GM18868 (cell line): ENCODE measurements at regions not wholly inside any gene's neighbourhood (a gene's known extent, or its start where the extent isn't known, plus 50 kb on each side); places are given as distances from the start of the nearest gene placed in this dataset.

Source experiments
- ATAC-seq: cut with Tn5 transposase; IDR thresholded peaks from one replicate; pipeline ENCODE4 v1.9.1; 2021; ENCODE audit warnings: mild to moderate bottlenecking, moderate library complexity; ENCODE audit not compliant: unreplicated experiment

DNA sequence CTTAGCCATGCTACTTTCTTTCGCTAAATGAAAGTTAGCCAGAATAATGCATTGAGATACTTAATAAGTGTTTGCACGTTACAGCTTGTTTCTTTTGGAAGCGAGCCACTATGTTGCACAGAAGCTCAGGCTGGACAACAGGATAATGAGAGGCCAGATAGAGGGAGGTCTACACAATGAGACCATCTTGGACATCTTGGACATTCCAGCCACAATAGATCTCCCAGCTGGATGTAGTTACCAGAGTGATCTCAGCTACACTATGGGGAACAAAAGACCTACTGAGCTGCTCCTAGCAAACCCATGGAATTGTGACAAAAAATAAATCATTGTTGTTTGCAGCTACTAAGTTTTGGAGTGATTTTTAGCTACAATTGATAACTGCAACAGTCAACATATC is 540.1 kb upstream of the SEMA6D start:
- no peak for ATAC-seq

DNA sequence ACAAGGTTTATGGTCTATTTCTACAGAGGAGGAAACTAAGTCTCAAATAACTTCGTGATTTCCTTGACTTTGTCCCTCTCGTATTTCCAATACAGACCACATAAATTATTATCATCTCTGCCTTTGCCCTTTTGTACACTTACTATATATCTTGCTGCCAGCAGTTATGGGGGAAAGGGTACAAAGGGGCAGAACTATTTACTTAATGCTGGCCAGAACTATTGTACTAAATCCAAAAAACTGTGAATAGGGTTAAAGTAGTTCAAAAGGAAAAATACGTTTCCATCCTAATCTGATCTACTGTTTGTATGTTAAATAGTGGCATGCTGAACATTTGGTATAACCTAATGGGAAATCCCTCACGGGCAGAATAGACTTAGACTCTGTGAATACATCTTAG is 537.3 kb upstream of the SEMA6D start:
- no peak for ATAC-seq

DNA sequence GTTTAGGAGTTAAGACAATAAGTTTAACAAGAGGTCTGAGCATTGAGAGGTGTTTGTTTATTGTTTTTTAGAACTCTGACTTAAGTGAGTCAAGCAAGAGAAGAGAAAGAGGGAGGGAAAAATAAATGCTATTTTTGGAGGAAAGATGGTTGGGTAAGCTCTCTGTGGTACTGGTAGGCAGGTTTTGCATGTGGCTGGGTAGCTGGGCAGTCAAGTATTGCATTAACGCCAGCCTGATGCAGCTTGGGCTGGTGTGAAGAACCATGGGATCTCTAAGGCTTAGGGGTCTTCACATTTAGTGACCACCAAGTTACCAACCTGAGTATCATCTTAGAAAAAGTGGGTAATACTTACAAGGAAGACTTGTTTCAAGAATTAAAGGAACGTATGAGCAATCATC is 534.5 kb upstream of the SEMA6D start:
- no peak for ATAC-seq

DNA sequence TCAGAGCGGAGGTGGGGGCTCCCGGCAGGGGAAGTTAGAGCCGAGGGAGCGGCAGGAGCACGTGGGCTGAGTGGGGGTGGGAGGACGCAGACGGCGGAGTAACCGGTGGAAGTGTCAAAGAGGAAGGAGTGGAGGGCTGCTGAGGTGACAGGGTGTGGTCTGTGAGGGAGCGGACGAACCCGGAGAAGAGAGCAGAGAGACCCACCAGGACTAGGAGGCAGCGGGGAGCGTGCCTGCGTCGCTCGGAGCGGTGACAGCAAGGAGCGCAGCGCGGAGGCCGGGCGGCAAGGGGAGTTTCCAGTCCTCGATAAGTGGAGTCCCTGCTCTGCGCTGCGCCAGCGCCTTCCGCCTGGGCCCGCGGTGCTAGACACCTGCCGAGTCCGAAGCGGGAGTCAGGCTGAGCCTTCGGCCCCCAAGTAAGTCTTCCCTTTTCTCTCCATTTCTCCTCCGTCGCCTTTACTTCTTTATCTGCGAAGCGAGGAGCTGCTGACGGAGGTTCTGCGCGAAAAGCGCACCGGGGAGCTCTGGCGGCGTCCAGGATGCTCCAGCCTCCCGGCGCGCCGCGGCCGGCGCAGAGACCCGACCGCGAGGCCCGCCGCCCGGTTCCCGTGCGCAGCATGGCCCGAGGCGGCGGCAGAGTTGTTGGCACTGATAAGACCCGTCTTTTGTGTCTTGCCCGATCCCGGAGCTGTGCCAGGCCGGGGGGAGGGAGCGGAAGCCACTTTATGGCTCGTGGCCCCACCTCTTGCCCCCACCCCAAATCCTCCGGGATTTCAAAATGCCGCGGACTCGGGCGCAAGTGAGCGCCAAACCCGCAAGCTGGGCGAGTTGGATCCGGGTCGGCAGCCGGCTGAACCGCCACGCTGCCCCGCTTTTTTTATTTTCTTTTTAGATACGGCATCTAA is 533.0 kb upstream of the SEMA6D start:
- peak; percentile 89 for ATAC-seq

DNA sequence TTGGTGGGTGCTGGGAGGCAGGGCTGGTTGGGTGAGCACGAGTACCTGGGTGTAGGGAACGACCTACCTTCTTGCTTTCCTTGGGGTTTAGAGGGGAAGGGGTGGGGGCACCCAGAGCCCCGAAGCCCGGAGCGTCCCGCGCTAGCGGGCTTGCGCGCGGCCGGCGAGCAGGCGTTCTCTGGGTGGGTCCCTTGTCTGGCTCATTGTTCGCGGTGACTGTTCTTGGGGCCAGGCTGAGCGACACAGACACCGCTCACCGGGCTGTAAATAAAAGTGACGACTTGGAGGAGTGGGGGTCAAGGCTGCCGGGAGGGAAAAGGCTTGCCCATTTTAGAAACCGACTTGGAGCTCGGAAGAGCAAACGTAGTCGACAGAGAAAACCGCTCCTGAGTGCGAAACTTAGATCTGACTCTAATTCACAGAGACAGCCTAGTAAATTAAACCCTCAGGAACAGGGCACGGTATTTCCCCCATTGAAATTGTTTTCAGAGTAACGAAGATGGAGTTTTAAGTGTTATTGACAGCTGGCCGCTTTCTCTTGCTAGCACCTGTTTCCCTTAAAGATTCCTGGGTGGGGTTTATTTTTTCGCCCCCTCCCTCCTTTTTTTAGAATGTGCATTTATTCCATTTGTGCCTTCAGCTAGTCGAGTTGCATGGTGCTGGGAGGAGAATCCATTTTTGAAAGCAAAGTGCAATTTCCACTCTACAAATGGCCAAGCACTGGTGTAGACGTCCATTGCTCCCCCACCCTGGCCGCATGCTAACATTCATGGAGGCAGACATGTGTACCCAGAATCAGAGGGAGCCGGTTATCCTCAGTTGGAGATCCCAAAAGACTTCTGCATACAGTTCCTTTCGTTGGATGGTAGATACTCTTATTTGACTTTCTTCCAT is 532.1 kb upstream of the SEMA6D start:
- no peak for ATAC-seq

DNA sequence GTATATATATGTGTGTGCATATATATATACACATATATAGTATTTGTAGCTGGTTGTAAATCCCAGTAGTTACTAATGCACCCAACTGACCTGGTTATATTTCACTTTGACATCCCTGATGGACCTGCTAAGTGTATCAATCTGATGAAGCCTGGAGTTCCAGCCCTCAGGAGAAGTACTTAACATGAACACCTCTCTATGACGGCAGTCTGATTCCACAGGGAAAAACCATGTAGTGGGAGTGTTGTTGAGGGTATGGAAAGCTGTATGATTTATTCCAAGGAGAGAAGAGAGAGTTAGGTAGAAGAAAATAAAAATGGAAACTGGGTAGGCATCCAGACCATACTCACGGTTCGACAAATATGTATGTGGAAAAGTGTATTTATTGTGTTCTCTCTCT is 531.2 kb upstream of the SEMA6D start:
- no peak for ATAC-seq

DNA sequence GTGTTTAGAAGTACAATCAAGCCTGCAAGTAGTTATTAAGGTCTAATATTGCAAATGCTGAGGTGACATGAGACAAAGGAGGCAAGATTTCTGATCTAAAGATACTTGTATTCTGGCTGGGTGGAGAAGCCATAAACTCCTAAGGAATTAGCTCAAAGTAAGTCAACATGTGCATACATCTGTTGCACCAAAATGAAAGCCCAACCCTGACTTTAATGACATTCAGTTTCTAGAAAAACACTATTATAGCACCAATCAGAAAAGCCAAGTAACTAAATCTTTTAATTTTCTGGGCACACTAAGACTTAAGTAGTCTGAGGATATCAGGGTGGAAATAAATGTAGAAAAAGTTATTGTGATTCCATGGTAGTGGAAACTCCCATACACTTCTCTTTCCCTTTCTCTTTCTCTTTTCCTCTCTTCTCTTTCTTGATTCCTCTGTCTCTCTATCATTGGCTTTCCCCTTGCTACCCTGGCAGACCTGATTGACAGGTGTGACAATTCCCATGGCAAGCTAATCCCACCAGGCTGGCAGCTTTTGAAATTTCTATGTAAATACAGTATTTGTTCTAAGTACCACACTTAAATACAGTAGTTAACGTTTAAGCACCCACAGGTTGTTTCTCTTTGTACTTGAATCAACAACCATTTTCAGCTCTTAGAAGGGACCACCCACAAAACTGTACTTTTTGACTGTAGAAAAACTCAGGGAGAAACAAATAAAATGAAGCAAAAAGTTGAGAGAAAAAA is 528.4 kb upstream of the SEMA6D start:
- ATAC-seq, result no peak

DNA sequence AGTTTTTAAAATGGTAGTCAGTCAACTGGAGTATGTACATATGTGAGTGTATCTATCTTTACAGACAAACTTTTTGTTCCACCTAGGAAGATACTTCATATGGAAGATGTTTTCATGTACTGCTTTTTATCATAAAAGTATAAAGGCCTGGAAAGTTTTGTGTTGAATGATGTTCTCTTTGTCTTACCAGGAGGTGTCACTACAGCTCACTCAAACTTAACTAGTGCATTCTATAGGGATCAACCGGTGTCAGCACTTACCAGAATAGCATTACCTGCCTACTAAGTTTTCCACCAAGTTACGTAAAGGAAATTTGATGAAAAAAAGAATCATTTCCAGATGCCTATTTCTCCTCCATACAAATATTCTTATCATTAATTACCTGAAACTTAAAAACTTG is 522.6 kb upstream of the SEMA6D start:
- ATAC-seq, result no peak

DNA sequence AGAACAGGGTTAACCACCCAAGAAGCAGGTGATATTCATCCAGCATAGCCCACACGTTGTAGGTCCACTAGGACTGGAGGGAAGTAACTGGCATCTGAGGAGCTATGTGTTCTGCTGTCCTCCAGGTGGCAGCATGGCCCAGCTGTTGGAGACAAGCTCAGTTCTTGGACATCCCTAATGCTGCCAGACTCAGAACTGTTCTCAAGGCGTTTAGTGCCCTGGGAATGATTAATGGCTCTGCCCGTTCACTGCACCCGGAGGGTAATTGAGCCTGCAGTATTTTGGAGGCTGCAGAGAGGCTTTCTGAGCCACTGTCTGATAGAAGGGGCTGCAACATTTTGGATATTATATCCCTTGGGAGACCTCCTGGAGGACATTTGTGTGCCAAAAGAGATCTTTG is 521.3 kb upstream of the SEMA6D start:
- peak; percentile 99 for ATAC-seq

DNA sequence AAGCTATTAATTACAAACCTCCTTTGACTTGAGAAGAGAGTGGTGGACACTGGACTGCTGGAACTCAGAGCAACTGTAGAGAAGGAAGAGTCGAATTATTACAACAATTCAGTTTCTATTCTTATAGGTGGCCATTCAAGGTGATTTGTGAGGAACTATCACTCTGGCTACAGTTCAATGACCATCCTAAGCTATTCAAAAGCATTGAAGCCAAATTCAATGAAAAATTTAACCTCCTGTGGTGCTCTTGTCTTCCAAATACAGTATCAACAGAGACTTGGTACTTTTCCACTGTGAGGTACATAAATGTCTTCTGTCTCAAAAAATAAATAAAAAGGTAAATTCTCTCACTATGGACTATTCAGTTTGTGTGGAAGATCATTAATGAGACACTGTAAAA is 513.3 kb upstream of the SEMA6D start:
- ATAC-seq, result no peak

DNA sequence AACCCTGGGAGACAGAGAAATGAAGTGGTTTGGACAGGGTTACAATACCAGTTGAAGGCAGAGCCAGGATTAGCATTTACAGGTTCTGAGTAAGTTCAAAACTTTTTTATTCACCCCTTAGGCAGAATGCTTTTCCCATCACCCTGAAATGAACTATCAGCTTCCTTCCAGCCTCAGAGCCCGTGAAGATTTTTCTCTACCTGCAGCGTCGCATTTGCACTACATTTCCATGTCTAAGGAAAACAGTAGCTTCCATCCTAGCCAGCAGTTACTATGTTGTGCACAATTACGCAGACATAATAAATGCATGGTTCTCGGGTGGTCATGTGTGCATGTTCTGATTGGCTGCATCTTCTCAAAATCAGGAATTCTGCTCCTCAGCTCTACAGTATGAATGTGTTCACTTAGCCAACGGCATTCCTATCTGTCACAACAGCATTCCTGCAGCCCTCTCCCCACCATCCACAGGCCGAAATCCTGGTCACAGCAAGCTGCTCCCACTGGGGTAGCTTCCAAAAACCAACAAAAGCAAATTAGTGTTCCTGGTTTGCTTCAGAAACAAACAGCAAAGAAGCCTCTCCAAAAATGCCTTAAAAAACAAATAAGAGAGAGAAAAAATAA is 510.8 kb upstream of the SEMA6D start:
- no peak for ATAC-seq

DNA sequence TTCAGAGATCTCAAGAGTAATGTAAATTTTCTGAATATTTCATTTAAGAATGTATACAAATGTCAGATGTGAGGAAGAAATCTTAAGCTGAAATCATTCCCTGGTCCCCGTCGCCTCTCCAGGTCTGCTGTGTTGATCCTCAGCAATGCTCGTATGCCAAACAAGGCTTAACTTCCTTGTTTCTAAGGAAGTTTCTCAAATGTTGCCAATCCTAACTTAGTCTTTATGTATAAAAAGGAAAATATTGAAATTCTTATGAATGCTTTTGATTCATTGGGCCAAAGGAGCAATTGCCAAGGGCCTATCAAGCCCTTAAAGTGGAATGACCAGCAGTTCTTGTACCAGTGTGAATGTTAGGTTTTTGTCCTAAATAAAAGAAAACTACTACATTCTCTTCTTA is 507.7 kb upstream of the SEMA6D start:
- no peak for ATAC-seq

DNA sequence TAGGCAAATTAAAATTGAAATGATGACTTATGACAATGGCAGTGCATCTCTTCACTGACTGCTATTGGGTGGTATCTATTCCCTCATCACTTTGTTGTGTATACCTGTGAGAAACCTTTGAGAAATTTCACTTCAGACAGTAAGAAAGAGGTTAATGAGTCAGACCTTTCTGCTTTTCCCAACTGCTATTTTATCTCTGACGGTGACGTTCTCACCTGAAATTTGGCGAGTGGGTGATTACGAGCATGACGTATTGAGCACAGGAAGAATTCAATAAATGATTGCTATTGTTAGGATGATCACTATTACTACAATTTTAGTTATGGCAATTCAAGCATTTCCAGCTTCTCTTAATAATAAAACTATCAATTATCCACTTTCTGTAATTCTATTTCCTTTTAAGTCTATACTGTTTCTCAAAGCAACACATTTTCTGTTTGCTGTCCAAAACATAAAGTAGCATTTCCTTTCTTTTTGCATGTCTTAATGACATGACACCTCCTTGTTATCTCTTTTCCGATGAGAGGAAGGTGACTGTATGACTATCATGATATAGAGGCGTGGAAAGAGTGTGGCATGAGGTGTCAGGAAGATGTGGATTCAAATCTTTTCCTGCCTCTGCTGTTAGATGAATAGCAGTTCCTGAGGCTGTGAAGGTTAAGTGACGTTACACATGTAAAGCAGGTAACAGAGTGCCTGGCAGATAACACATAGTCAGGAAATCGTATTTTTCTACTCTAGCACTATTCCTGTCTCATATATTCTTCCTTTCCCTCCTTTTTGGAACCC is 504.9 kb upstream of the SEMA6D start:
- ATAC-seq, result no peak

DNA sequence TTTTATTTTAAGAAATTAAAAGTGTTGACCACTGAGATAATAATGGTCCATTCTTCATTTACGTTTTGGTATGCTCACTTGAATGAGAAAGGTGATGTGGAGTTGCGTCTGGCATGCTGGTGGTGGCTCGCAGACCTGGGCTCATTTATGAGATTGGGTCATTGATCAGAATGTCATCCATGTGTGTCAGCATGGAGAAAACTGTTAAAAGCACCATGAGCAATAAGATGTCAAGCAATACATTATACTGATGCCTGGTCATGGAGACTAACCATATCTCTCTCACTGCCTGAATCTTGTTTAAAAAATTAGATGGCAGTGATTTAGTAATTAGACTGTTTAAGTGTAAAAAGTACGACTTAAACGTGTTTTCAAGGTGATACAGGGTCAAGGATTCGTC is 503.4 kb upstream of the SEMA6D start:
- ATAC-seq, result no peak

DNA sequence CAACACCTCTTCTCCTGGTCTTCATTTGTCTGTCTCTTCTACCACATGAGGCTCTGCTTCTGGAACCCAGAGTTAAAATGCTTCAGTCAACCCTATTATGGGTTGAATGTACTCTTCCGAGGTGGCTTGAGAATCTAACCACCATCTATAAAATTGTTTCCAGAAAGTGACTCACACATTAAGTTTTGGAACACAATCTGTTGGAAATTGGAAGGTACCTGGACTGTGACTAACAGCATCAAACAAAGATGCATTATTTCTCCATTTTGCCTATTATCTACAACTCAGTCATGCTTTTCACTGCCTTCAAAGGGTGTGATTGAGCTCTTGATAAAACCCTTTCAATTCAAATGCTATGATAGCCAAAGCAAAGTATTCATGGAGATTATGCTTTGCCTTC is 499.0 kb upstream of the SEMA6D start:
- no peak for ATAC-seq

DNA sequence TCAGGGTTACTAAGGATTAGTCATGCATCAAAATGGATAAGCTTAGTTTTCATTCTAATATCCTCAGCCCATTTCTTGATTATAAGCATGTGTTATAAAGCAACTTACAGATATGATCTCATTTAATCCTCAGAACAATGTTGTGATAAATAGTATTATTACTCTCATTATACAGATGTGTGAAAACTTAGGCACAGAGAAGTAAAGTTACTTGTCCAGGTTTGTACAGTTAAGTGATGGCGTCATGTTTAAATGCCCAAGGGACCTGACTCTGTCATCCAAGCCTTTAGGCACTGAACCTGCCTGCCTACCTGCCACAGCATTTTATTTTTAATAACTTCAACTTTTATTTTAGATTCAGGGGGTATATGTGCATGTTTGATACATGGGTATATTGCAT is 472.9 kb upstream of the SEMA6D start:
- ATAC-seq, result no peak

DNA sequence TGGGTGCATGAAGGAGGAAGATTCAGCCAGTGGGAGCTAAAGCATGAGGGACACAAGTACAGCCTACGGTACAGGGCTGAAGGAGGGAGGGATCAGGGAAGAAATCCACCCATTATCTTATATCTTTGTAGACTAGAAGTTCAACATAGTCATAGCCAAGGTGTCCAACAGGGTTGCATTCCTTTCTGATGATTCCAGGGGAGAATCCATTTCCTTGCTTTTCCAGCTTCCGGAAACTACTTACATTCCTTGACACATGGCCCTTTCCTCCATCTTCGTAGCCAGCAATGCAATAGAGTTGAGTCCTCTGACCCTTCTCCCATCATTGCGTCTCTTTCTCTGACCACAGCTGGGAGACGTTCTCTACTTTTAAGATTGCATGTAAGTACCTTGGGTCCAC is 471.0 kb upstream of the SEMA6D start:
- ATAC-seq, result no peak

DNA sequence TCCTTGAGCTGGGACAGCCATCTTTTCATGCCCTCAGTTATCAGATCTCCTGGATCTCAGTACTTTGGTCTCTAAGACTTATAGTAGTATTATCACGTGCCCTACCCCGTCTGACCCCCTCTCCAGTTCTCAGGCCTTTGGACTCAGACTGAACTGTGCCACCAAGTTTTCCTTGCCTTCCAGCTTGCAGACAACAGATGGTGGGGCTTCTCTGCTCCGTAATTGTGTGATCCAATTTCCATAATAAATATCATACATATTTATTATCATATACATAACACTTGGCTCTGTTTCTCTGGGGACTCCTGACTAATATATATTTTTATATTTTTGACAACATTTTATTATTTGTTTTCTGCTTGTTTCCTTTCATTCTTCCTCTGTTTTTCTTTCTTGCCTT is 458.8 kb upstream of the SEMA6D start:
- ATAC-seq, result no peak

DNA sequence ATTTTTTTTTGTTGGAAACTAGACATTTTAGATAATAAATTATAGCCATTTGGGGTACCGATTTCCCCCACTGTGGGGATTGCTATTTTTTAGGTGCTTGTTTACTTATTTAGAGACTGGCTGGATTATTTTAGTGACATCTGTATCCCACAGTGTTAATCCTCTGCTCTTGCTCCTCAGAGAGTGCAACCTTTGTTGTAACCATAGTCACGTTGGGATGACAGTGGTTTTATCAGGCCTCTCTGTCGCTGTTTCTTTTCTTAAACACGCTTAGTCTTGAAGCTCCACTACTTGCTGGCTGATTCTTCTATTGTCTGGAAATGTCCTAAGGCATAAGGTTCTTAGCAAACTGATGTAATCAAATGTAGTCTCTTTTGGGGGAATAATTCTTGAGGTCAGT is 451.6 kb upstream of the SEMA6D start:
- no peak for ATAC-seq

DNA sequence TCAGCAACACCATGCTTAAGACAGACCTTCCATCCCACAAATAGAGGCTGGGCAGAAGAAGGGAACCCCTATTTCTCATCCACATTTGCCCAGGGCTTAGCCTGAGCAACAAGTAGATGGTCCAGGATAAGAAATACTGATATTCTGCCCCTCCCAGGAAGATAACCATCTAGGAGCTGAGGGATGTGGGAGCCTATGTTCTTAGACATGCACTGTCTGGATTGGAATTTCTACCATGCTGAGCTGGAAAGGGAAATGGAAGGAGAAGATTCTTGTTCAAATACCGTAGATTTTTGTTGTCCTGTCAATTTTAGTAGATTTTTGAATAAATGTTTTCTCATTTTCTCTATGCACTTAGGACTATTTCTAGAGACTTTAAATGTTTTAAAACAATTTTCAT is 450.7 kb upstream of the SEMA6D start:
- no peak for ATAC-seq
